HCT116 (cell line): ENCODE measurements at regions not wholly inside any gene's neighbourhood (a gene's known extent, or its start where the extent isn't known, plus 50 kb on each side); places are given as distances from the start of the nearest gene placed in this dataset.

ENCODE experiments used
- ATAC-seq: fragments of 200-7000 bp; cut with Tn5 transposase; 2 replicates; pipeline ENCODE4 v1.9.1; 2020; ENCODE audit warnings: mild to moderate bottlenecking, moderate library complexity
- BruUV-seq: library from RNA; stranded (reverse); fragments of 400-500 nt; replicated peaks from 2 replicates; lab custom pipeline; 2021; lab: Mats Ljungman, UMichigan
- CTCF ChIA-PET: fragments of 300-600 bp; sonication (Branson Sonifier 250); formaldehyde crosslinking; loops from one replicate; lab custom pipeline; 2021; ENCODE audit warnings: antibody characterized with exemption; lab: Charles Lee
- POLR2A ChIA-PET: fragments of 300-600, 350-600 bp; sonication (Branson Sonifier 250); formaldehyde crosslinking; loops from one replicate; lab custom pipeline; 2021; ENCODE audit warnings: antibody characterized with exemption; lab: Charles Lee
- RAD21 ChIA-PET, 2 experiments: fragments of 300-600 bp; sonication (Branson Sonifier 250); formaldehyde crosslinking; loops; one replicate each; lab custom pipeline; 2023; ENCODE audit warnings: low total read pairs in 2 of 2; ENCODE audit not compliant: uncharacterized antibody in 2 of 2, unreplicated experiment in 2 of 2, low non-redundant PET in 1 of 2; lab: Charles Lee
- DNase-seq: peaks from one replicate; pipeline ENCODE4 v3.0.0-alpha.2; 2010; ENCODE audit warnings: low read depth, low spot score
- H2AFZ ChIP-seq: fragments of 200-600 bp; shearing (Covaris generic), sonication (generic); 2 replicates; pipeline ENCODE4 v1.6.1; 2017; ENCODE audit warnings: low read depth, mixed run types, mixed read lengths, antibody characterized with exemption, low read length; ENCODE audit not compliant: poor library complexity, severe bottlenecking
- H3K27ac ChIP-seq: 2 replicates; pipeline ENCODE4 v1.5.1; 2012; ENCODE audit warnings: low read depth, low read length
- H3K27me3 ChIP-seq: fragments of 200-600 bp; sonication (generic); 2 replicates; pipeline ENCODE4 v1.6.1; 2016; ENCODE audit warnings: mixed run types, low read length, mixed read lengths; ENCODE audit not compliant: insufficient read depth
- H3K36me3 ChIP-seq, 2 experiments: fragments of 200-500 bp in 1 of 2; fragments of 200-600 bp in 1 of 2; sonication (Bioruptor generic) in 1 of 2; sonication (generic) in 1 of 2; 2 replicates each; pipeline versions ENCODE4 v1.5.1 to v1.6.1; 2014 to 2016; ENCODE audit warnings: low read length in 2 of 2, inconsistent platforms in 1 of 2, mixed read lengths in 1 of 2, mixed run types in 1 of 2; ENCODE audit not compliant: insufficient read depth in 2 of 2, control insufficient read depth in 1 of 2
- H3K4me1 ChIP-seq, 2 experiments: fragments of 200-600 bp in 1 of 2; sonication (generic) in 1 of 2; 2 replicates each; pipeline versions ENCODE4 v1.5.1 to v1.6.1; 2012 to 2017; ENCODE audit warnings: low read length in 2 of 2, inconsistent platforms in 1 of 2, mild to moderate bottlenecking in 1 of 2, mixed read lengths in 1 of 2, mixed run types in 1 of 2, moderate library complexity in 1 of 2; ENCODE audit not compliant: insufficient read depth in 2 of 2, control insufficient read depth in 1 of 2
- H3K4me2 ChIP-seq: fragments of 200-600 bp; sonication (generic); 2 replicates; pipeline ENCODE4 v1.6.1; 2017; ENCODE audit warnings: mixed run types, low read length, mixed read lengths
- H3K4me3 ChIP-seq, 2 experiments: fragments of 200-600 bp in 1 of 2; sonication (generic) in 1 of 2; replicated peaks in 1 of 2; 2 replicates each; pipeline ENCODE4 v1.5.1; 2011 to 2016; ENCODE audit warnings: low read length in 2 of 2, control low read depth in 1 of 2, low read depth in 1 of 2, mild to moderate bottlenecking in 1 of 2, mixed read lengths in 1 of 2, mixed run types in 1 of 2
- H3K79me2 ChIP-seq: fragments of 200-600 bp; sonication (generic); 2 replicates; pipeline ENCODE4 v1.6.1; 2017; ENCODE audit warnings: mild to moderate bottlenecking, mixed run types, low read length, moderate library complexity, mixed read lengths; ENCODE audit not compliant: insufficient read depth
- H3K9ac ChIP-seq: fragments of 200-600 bp; sonication (generic); 2 replicates; pipeline ENCODE4 v1.6.1; 2016; ENCODE audit warnings: low read length, mixed read lengths
- H3K9me2 ChIP-seq: fragments of 200-600 bp; sonication (generic), shearing (Covaris generic); 2 replicates; pipeline ENCODE4 v1.6.1; 2017; ENCODE audit warnings: mixed run types, mild to moderate bottlenecking, moderate library complexity; ENCODE audit not compliant: insufficient read depth
- H3K9me3 ChIP-seq, 2 experiments: fragments of 200-500 bp in 1 of 2; fragments of 200-600 bp in 1 of 2; sonication (Bioruptor generic) in 1 of 2; sonication (generic) in 1 of 2; 2 replicates each; pipeline ENCODE4 v1.6.1; 2014 to 2017; ENCODE audit warnings: low read length in 2 of 2, mixed read lengths in 2 of 2, inconsistent platforms in 1 of 2, low read depth in 1 of 2, mild to moderate bottlenecking in 1 of 2, mixed run types in 1 of 2, moderate library complexity in 1 of 2; ENCODE audit not compliant: control insufficient read depth in 1 of 2, insufficient read depth in 1 of 2
- H4K20me1 ChIP-seq: fragments of 200-600 bp; sonication (generic), shearing (Covaris generic); 2 replicates; pipeline ENCODE4 v1.6.1; 2017; ENCODE audit warnings: mixed run types, mild to moderate bottlenecking, moderate library complexity; ENCODE audit not compliant: insufficient read depth
- ATF3 ChIP-seq: IDR thresholded peaks from 2 replicates; pipeline ENCODE4 v1.6.1; 2012
- CEBPB ChIP-seq: IDR thresholded peaks from 2 replicates; pipeline ENCODE4 v1.6.1; 2012; ENCODE audit warnings: low read depth
- EGR1 ChIP-seq: IDR thresholded peaks from 2 replicates; pipeline ENCODE4 v1.6.1; 2012; ENCODE audit warnings: low read depth
- ELF1 ChIP-seq: IDR thresholded peaks from 2 replicates; pipeline ENCODE4 v1.6.1; 2012; ENCODE audit warnings: low read depth, borderline replicate concordance
- EZH2 ChIP-seq: fragments of 200-600 bp; sonication (generic); IDR thresholded peaks from 2 replicates; pipeline ENCODE4 v1.6.1; 2017; ENCODE audit warnings: antibody characterized with exemption, mixed run types
- JUND ChIP-seq: IDR thresholded peaks from 2 replicates; pipeline ENCODE4 v1.6.1; 2012
- MAX ChIP-seq: IDR thresholded peaks from 2 replicates; pipeline ENCODE4 v1.6.1; 2012
- POLR2AphosphoS5 ChIP-seq: IDR thresholded peaks from 2 replicates; pipeline ENCODE4 v1.6.1; 2011; ENCODE audit warnings: mild to moderate bottlenecking, low read depth, low read length, moderate library complexity
- SP1 ChIP-seq: IDR thresholded peaks from 2 replicates; pipeline ENCODE4 v1.6.1; 2012; ENCODE audit warnings: low read depth
- SRF ChIP-seq: IDR thresholded peaks from 2 replicates; pipeline ENCODE4 v1.6.1; 2012; ENCODE audit warnings: low read depth
- TCF7L2 ChIP-seq: IDR thresholded peaks from 2 replicates; pipeline ENCODE4 v1.7.0; 2011; ENCODE audit warnings: borderline replicate concordance, inconsistent platforms; ENCODE audit not compliant: insufficient read depth, insufficient read length; ENCODE audit errors: extremely low read depth
- YY1 ChIP-seq: IDR thresholded peaks from 2 replicates; pipeline ENCODE4 v1.6.1; 2011; ENCODE audit warnings: low read length, low read depth, moderate library complexity, mild to moderate bottlenecking; ENCODE audit not compliant: insufficient replicate concordance; ENCODE audit errors: extremely low read depth
- ZBTB33 ChIP-seq: IDR thresholded peaks from 2 replicates; pipeline ENCODE4 v1.6.1; 2011; ENCODE audit warnings: mild to moderate bottlenecking, low read length, moderate library complexity; ENCODE audit not compliant: insufficient replicate concordance; ENCODE audit errors: extremely low read depth
- ZFX ChIP-seq: fragments of 450-650 bp; IDR thresholded peaks from 2 replicates; pipeline ENCODE4 v1.6.1; 2017
- ZNF274 ChIP-seq: fragments of 200-500 bp; sonication (Bioruptor generic); IDR thresholded peaks from 2 replicates; pipeline ENCODE4 v1.6.1; 2014; ENCODE audit warnings: mild to moderate bottlenecking, low read depth, low read length, inconsistent platforms
- intact Hi-C: fragments of 100-400 bp; cut with micrococcal nuclease; formaldehyde crosslinking; loops from 2 replicates; pipeline ENCODE4 v1.10.0; 2022

GRCh38 chr1:214850432-214851050 is 232.0 kb upstream of the KCNK2 start:
- ChIA-PET POLR2A (no interaction called here), RAD21 (no interaction called here), CTCF (no interaction called here)
- H3K27ac ChIP-seq = no peak overlapping the region
- no peaks in the 10 kb centered on the region for H3K9me2 ChIP-seq
- H3K4me2 ChIP-seq = no peak overlapping the region
- no peaks in the 10 kb centered on the region for H4K20me1 ChIP-seq
- no peak overlapping the region for H2AFZ ChIP-seq
- no peak for ATAC-seq
- no peak for DNase-seq
- no TSS peak for BruUV-seq
- no peaks in the 10 kb centered on the region for H3K36me3 ChIP-seq
- no peaks in the 10 kb centered on the region for H3K27me3 ChIP-seq
- H3K4me3 ChIP-seq = no peak overlapping the region
- H3K79me2 ChIP-seq = no peaks in the 10 kb centered on the region
- no peak for TF ChIP-seq EZH2
- no peak for TF ChIP-seq POLR2AphosphoS5
- no peak for TF ChIP-seq ZFX
- no peak for TF ChIP-seq ZBTB33
- TF ChIP-seq TCF7L2 = no peak
- no peak for TF ChIP-seq ELF1
- no peak for TF ChIP-seq JUND
- TF ChIP-seq, all 23 proteins: peak for 0
- intact Hi-C loops = no loop called here
- Histone ChIP-seq H3K4me1 (no peaks in the 10 kb centered on the region), H3K9ac (no peak overlapping the region), H3K9me3 (no peaks in the 10 kb centered on the region)

- Histone ChIP-seq H3K9me2 (no peaks in the 10 kb centered on the region), H3K9me3 (no peaks in the 10 kb centered on the region), H3K36me3 (no peaks in the 10 kb centered on the region), H3K27ac (no peak overlapping the region), H3K9ac (no peak overlapping the region), H2AFZ (no peak overlapping the region), H3K79me2 (no peaks in the 10 kb centered on the region), H3K4me2 (no peak overlapping the region), H4K20me1 (no peaks in the 10 kb centered on the region), H3K27me3 (no peaks in the 10 kb centered on the region), H3K4me3 (no peak overlapping the region), H3K4me1 (no peaks in the 10 kb centered on the region)
- intact Hi-C loops = no loop called here
- no peak for TF ChIP-seq EZH2
- TF ChIP-seq CEBPB = no peak
- no peak for TF ChIP-seq ZBTB33
- no peak for TF ChIP-seq MAX
- TF ChIP-seq EGR1 = no peak
- TF ChIP-seq POLR2AphosphoS5 = no peak
- TF ChIP-seq YY1 = no peak
- no peak for TF ChIP-seq SP1
- TF ChIP-seq ATF3 = no peak
- no peak for TF ChIP-seq ZNF274
- no peak for TF ChIP-seq SRF
- DNase-seq = no peak
- ChIA-PET RAD21 (no interaction called here), CTCF (no interaction called here), POLR2A (no interaction called here)
- ATAC-seq = no peak
- no TSS peak for BruUV-seq
Observed at GRCh38 chr1:214853340-214853739, 229.2 kb upstream of the KCNK2 start.
